Forelimb muscle (tissue), 1 donor: ENCODE measurements at regions not wholly inside any gene's neighbourhood (a gene's known extent, or its start where the extent isn't known, plus 50 kb on each side); places are given as distances from the start of the nearest gene placed in this dataset.

Experiments
- DNase-seq: peaks from one replicate; pipeline ENCODE4 v3.0.0-alpha.2; 2013; ENCODE audit warnings: low read depth

- DNase-seq, result no peak
Measured at GRCh38 chr12:14275886-14276285, 89.6 kb upstream of the ATF7IP start.

GRCh38 chr12:14278294-14278953 lies 87.1 kb upstream of the ATF7IP start:
- no peak for DNase-seq

GRCh38 chr12:14279845-14280244 lies 85.6 kb upstream of the ATF7IP start:
- no peak for DNase-seq

- no peak for DNase-seq
Measured at GRCh38 chr12:14280921-14281320, 84.6 kb upstream of the ATF7IP start.

GRCh38 chr12:14281539-14281938 lies 83.9 kb upstream of the ATF7IP start:
- DNase-seq, result no peak

- no peak for DNase-seq
Measured at GRCh38 chr12:14283489-14284144, 81.9 kb upstream of the ATF7IP start.

- DNase-seq, result no peak
Measured at GRCh38 chr12:14284184-14284722, 81.2 kb upstream of the ATF7IP start.

GRCh38 chr12:14289601-14290000 lies 75.9 kb upstream of the ATF7IP start:
- DNase-seq, result no peak

GRCh38 chr12:14290951-14291350 lies 74.5 kb upstream of the ATF7IP start:
- DNase-seq, result no peak

- DNase-seq, result no peak
Measured at GRCh38 chr12:14303661-14304155, 61.8 kb upstream of the ATF7IP start.

GRCh38 chr12:14307004-14307403 lies 58.5 kb upstream of the ATF7IP start:
- no peak for DNase-seq

- DNase-seq, result no peak
Measured at GRCh38 chr12:14308516-14308915, 57.0 kb upstream of the ATF7IP start.

- no peak for DNase-seq
Measured at GRCh38 chr12:14310866-14311265, 54.6 kb upstream of the ATF7IP start.

GRCh38 chr12:14313379-14314138 lies 51.9 kb upstream of the ATF7IP start:
- DNase-seq, result no peak

- DNase-seq, result no peak
Measured at GRCh38 chr12:14314801-14315200, 50.7 kb upstream of the ATF7IP start.

- DNase-seq, result no peak
Measured at GRCh38 chr12:14315501-14315900, 50.0 kb upstream of the ATF7IP start.
